Stimulated activated naive CD4-positive, alpha-beta T cell treated with Interleukin-2 at 50 U/mL for 16 hours (primary cell): ENCODE measurements at regions not wholly inside any gene's neighbourhood (a gene's known extent, or its start where the extent isn't known, plus 50 kb on each side); places are given as distances from the start of the nearest gene placed in this dataset.

Source experiments
- DNase-seq: peaks from one replicate; lab custom pipeline; 2025; lab: John Stamatoyannopoulos, UW

DNA sequence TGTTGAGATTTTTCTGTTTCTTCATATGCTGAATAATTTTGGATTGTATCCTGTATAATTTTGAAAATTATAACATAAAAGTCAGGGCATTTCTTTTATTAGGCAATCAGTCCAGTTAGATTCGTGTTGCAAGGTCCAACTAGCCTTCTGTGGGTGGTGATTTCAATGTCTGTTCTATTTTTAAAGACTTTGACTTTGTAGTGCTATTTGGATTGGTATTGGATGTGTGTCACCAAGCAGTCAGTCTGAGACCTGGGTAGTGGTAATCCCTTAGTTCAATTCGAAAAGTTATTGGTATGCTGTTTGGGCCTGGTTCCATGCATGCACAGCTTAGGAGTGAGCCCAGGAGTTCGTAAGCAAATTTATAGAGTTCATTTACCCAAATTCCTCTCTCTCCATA, 82.2 kb downstream of the EPDR1 start:
- DNase-seq: no peak

DNA sequence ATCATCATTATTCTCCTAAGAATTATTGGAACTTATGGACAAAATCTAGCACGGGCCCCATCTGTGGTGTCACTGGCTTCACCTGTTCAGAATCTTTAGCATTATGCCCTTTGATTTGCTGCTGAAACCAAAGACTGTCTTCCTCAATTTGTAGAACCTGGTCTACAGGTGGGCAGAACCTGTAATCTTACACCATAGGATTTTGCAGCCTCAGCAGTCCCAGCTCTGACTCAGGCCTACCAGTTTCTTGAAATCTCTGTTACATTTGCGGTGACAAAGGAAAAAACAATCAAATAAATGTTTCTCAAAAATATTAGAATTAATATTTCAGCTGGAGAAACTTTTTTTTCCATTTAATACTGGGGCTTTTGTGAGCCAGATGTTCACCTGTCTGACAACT, 86.1 kb downstream of the EPDR1 start:
- DNase-seq: no peak

DNA sequence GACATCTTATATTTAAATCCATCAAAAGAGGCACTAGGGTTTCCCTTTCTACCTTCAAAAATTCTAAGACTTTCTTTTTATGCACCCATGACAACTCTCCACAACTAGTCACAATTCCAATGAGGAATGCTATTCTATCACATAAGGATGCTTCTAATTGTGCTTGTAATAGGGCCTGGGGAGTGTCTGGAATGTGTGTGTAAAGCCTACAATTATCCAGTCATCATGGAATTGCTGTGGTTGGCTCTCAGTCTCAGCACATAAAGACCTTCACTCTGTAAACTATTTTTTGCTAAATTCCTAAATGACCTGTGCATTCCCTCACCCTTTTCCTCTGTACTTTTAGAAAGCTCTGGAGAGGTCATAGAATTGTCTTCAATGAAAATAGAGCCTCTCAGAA, 86.7 kb downstream of the EPDR1 start:
- no peak for DNase-seq

DNA sequence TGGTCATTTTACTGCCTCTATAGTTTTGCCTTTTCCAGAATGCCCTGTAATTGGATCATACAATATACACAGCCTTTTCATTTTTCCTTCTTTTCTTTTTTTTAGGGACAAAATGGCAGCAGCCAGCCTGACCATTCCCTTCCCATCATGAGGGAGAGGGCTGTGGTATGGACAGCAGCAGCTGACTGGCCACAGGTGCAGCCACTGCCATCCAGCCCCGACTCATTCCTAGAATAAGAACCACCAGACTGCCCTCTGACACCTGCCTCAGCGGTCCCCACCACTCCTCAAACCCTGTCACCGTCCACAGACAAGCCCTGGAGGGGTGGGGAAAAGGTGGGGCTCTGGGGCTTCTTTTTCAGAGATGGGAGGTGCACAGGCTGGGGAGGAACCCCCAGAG, 92.8 kb downstream of the EPDR1 start:
- DNase-seq: no peak

DNA sequence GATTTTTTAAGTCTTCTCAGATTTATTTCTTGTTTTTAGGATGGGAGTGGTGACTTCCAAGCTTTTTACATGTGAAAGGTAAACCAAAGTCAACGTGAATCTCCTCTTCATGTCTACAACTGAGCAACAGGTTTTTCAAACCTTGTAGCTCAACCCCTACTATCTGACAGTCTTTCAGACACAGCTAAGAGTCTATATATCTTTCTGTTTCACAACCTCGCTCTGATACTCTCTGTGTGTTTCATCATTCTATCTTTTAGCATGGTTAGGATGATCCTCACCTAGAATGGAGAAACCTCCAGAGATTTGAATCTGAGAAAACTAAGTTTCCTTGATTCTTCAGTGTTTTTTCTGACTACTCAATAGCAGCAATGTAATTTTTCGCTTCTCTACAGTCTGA, 96.1 kb downstream of the EPDR1 start:
- DNase-seq: no peak

DNA sequence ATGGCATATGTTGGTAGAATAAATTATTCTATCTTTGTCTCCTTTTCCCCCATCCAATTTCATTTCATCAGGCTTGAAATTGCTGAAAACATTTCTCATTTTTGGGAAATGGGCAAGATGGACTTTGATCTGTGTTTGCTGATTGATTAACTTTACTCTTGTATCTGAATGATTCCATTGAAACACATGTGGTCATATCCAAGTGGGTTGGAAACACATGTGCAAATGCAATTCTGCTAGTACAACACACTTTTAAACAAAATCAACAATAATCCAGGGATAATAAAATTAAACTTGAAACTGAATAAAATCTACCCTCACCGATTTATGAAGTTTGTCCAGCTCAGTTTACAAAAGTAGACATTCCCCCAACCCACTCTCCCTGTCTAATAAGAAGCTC, 96.9 kb downstream of the EPDR1 start:
- DNase-seq: no peak

DNA sequence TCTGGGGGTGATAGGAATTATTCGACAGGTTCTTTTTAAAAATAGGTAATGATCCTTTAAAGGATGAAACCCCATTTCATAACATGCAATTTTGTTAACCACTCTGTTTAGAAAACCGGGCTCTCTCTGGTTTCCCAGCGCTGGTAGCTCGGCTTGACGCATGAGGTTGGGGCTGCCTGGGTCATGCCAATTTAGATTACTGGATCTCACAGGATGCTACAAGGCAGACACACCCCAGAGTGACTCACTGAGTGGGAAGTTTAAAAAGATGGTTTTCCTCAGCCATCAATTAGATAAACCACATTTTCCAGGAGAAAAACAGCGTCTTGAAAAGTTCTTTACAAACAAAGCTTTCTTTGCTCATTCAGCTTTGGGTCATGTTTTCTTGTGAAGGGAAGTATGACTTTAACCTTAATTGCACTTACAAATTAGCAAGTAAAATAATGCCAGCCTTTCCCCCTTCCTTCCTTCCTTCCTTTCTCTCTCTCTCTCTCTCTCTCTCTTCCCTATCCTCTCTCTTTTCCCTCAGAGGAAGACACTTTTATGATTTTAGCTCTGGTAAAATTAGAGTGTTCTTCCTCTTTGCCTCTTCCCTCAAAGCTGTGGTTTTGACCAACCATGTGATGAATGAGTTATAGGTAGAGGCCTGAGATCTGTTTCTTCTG, 99.8 kb downstream of the EPDR1 start:
- DNase-seq: no peak

DNA sequence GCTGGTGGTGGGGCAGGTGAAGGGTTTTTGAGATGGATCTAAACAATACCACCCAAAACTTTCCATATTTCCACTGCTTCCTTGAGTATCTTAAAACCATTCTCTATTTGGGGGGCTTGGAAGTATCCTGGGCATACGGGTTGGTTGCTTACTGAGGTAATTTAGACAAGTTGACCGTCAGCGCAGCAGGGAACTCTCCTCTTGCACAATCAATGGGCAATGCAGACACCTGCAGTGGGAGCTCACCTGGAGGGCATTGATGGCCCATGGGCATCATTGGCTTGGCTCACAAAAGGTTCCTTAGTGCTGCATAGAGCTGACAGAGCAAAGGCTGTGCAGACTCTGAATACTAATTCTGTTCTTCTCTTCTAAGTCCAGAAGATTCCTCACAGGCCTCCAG, 101.5 kb downstream of the EPDR1 start:
- DNase-seq: no peak

DNA sequence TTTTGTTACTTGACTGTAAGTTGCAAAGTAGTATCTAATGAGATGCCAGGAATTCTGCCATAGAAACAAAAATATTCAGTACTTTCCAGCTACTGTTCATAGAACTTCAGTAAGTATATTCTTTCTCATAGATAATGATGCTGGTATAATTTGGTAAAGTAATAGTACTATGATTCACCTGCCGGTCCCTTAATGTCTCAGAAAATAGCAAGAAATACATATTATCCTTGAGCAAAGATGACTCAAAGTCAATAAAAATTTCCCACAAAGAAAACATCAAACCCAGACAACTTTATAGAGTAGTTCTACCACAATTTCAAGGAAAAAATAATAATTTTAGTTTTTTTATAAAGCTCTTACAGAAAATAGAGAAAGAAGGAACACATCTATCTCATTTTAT, 105.4 kb downstream of the EPDR1 start:
- DNase-seq: no peak

- DNase-seq: no peak
These were observed 107.5 kb downstream of the EPDR1 start for GRCh38 chr7:38027884-38028455.

GRCh38 chr7:38034062-38034908, 113.8 kb downstream of the EPDR1 start:
- no peak for DNase-seq

DNA sequence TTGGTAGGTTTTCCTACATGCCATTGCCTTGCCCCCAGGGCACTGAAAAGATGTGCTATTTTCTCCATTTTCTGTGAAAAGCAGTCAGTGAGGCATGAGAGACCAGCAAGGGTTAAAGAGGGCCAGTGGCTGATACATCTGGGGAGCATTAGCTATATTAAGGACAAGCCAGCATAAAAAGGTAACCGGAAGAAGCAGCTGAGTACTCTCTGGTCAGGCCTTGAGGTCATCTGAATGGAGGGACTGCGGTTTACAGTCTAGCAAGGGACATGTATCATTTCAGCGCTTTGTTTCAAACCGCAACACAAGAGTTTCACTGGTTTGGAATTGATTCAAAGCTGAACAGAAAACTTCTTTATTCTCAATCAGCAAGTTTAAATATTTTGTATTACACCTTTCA, 120.4 kb downstream of the EPDR1 start:
- DNase-seq: no peak

DNA sequence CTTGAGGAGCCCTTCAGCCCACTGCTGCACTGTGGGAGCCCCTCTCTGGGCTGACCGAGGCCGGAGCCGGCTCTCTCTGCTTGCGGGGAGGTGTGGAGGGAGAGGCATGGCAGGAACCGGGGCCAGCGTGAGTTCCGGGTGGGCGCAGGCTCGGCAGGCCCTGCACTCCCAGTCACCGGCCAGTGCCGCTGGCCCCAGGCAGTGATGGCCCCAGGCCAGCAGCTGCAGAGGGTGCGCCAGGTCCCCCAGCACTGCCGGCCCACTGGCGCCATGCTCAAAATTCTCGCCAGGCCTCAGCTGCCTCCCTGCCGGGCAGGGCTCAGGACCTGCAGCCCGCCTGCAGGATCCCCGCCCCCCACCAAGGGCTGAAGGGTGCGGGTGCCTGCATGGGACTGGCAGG, 128.4 kb upstream of the STARD3NL start:
- no peak for DNase-seq

- DNase-seq: no peak
These were observed 126.7 kb upstream of the STARD3NL start for GRCh38 chr7:38051311-38051710.

GRCh38 chr7:38051786-38052185, 126.3 kb upstream of the STARD3NL start:
- DNase-seq: no peak

DNA sequence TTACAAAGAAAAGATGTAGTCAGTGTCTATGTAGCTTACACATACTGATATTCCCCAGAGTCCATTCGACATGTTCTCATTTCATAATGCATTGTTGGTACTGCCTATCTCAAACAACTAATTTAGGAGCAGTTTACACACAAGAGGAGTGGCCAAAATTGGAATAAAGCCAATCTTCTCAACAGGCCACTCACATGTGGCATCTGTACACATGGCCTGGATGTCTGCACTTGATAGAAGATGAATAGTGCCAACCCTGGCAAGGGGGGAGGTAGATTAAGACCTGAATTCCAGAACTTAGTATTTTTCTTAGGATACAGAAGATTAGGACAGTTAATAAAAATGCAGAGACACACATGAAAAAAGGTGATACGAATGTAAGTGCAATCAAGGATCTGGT, 125.3 kb upstream of the STARD3NL start:
- DNase-seq: no peak

DNA sequence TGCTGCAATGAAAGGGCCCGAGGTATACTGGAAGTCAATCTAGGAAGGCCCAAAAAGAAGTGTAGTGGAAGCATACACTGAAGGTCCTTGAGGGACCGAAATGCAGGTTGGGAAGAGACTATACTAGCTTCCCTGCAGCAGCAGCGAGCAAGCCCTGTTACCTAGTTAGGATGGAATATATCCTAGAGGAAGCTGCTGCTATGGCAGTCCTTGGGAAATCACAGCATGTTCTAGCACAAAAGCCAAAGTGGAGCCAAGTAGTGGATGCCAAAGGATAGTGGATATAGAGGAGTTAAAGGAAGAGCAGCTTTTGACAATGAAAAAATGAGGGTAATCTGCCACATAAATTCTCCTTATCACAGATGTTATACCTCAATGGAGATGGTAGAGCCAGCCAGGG, 123.8 kb upstream of the STARD3NL start:
- no peak for DNase-seq

DNA sequence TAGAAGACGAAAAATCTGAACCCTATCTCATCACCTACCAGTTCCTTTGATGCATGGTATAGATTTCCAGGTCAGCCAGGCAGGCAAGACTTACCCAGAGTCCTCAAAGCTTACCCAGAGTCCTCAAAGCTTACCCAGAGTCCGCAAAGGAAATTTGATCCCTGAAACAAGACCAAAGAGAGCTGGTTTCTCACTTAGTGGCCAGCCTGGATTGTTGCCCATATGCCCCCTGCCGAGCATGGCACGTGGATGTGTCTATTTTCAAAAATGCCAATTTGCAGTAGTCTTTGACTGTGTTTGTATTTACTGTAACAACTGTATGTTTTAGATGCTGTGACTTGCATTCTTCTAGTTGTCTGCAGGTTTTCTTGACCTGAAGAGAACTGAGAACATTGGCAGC, 120.2 kb upstream of the STARD3NL start:
- no peak for DNase-seq

GRCh38 chr7:38060116-38060515, 117.9 kb upstream of the STARD3NL start:
- DNase-seq: no peak

- no peak for DNase-seq
These were observed 117.4 kb upstream of the STARD3NL start for GRCh38 chr7:38060637-38061036.

DNA sequence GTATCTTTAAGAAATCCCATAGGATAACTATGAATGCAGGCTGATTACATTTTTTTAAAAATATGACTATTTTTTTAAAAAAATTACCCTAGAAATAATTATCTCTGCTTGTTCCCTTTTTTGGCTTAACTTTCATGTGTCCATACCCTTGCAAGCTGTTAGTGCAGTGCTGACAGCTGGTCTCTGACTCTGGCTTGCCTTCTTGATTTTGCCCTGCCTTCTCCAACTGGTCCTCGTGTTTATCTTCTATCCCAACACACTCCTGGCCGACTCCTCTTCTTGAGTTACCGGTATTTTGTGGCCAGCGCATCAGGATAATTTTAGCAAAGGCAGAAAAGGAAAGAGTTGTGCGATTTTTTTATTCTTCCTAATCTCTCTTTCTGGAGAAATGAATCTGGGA, 111.7 kb upstream of the STARD3NL start:
- DNase-seq: no peak

GRCh38 chr7:38068461-38068860, 109.6 kb upstream of the STARD3NL start:
- no peak for DNase-seq

DNA sequence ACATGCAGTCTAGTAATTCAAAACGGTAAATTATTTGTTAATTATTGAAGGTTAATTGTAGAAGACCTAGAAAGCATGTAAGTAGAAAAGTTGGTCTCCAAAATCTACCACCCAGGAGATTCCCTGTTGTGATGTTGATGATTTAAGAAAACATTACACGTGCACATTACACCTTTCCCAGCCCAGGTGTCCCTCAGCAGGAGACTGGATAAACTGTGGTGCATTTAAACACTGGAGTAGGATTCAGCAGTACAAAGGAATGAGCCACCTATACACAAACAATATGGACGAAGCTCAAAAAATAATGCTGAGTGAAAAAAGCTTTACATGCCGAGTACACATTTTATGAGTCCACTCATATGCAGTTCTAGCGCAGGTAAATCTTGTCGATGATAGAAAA, 109.0 kb upstream of the STARD3NL start:
- DNase-seq: no peak
